Keratinocyte (primary cell): ENCODE measurements at regions not wholly inside any gene's neighbourhood (a gene's known extent, or its start where the extent isn't known, plus 50 kb on each side); places are given as distances from the start of the nearest gene placed in this dataset.

Source experiments
- DNase-seq: peaks from one replicate; pipeline ENCODE4 v3.0.0-alpha.2; 2011; ENCODE audit warnings: low read depth, missing footprints, low spot score
- FAIRE-seq: peaks from 2 replicates; lab custom pipeline; 2011; peaks lifted over from hg19 to GRCh38; lab: Jason Lieb, UNC
- H2AFZ ChIP-seq: 2 replicates; pipeline ENCODE4 v1.6.0; 2012; ENCODE audit warnings: low read length, control low read depth, inconsistent platforms; ENCODE audit not compliant: control insufficient read depth
- H3K27ac ChIP-seq: 2 replicates; pipeline ENCODE4 v1.5.1; 2011; ENCODE audit warnings: low read length; ENCODE audit not compliant: control insufficient read depth, insufficient read depth
- H3K27me3 ChIP-seq: 3 replicates; pipeline ENCODE4 v1.6.0; 2011; ENCODE audit warnings: low read length; ENCODE audit not compliant: control insufficient read depth, insufficient read depth; ENCODE audit errors: extremely low read depth
- H3K36me3 ChIP-seq, 2 experiments: 2 replicates in 1 of 2; 3 replicates in 1 of 2; pipeline ENCODE4 v1.5.1; 2011; ENCODE audit warnings: low read length in 2 of 2, mild to moderate bottlenecking in 1 of 2; ENCODE audit not compliant: control insufficient read depth in 2 of 2, insufficient read depth in 2 of 2; ENCODE audit errors: extremely low read depth in 1 of 2
- H3K4me1 ChIP-seq: 3 replicates; pipeline ENCODE4 v1.5.1; 2011; ENCODE audit warnings: low read length; ENCODE audit not compliant: control insufficient read depth, insufficient read depth; ENCODE audit errors: extremely low read depth
- H3K4me2 ChIP-seq: 3 replicates; pipeline ENCODE4 v1.6.0; 2011; ENCODE audit warnings: low read depth, low read length; ENCODE audit not compliant: control insufficient read depth, insufficient read depth; ENCODE audit errors: extremely low read depth
- H3K4me3 ChIP-seq, 3 experiments: fragments of 200-600 bp in 1 of 3; sonication (generic) in 1 of 3; 2 replicates in 2 of 3; 3 replicates in 1 of 3; pipeline ENCODE4 v1.5.1; 2011 to 2016; ENCODE audit warnings: low read length in 3 of 3, mild to moderate bottlenecking in 3 of 3, control low read depth in 2 of 3, inconsistent platforms in 1 of 3, low read depth in 1 of 3, mixed read lengths in 1 of 3, mixed run types in 1 of 3, moderate library complexity in 1 of 3; ENCODE audit not compliant: control insufficient read depth in 2 of 3, insufficient read depth in 2 of 3; ENCODE audit errors: extremely low read depth in 1 of 3
- H3K79me2 ChIP-seq: 2 replicates; pipeline ENCODE4 v1.6.0; 2012; ENCODE audit warnings: low read length; ENCODE audit not compliant: control insufficient read depth, insufficient read depth
- H3K9ac ChIP-seq: 3 replicates; pipeline ENCODE4 v1.6.0; 2011; ENCODE audit warnings: low read length; ENCODE audit not compliant: control insufficient read depth, insufficient read depth; ENCODE audit errors: extremely low read depth
- H3K9me1 ChIP-seq: 3 replicates; pipeline ENCODE4 v1.6.0; 2011; ENCODE audit warnings: low read length; ENCODE audit not compliant: control insufficient read depth, insufficient read depth; ENCODE audit errors: extremely low read depth
- H3K9me3 ChIP-seq: 2 replicates; pipeline ENCODE4 v1.5.1; 2012; ENCODE audit warnings: low read depth, low read length; ENCODE audit not compliant: control insufficient read depth
- H4K20me1 ChIP-seq: 3 replicates; pipeline ENCODE4 v1.6.0; 2011; ENCODE audit warnings: low read length; ENCODE audit not compliant: control insufficient read depth, insufficient read depth; ENCODE audit errors: extremely low read depth
- EZH2 ChIP-seq: IDR thresholded peaks from one replicate; pipeline ENCODE4 v1.6.1; 2012; ENCODE audit warnings: inconsistent platforms, mild to moderate bottlenecking, low read length, moderate library complexity
- dilution Hi-C: fragments of 300-500 bp; cut with MboI; formaldehyde crosslinking; loops from one replicate; pipeline ENCODE4 v1.7.0; 2020; ENCODE audit warnings: low sequenced_read_pairs; ENCODE audit not compliant: extremely low pct_ligation_motif_present
- TF ChIP-seq, protein P1 (sequence below), 3 experiments: IDR thresholded peaks in 1 of 3; conservative IDR thresholded peaks in 1 of 3; optimal IDR thresholded peaks in 1 of 3; 2 replicates in 2 of 3; 3 replicates in 1 of 3; pipeline versions ENCODE3 to v1.5.1; 2011; ENCODE audit warnings: low read length in 3 of 3, mild to moderate bottlenecking in 3 of 3, moderate library complexity in 2 of 3, control low read depth in 1 of 3, inconsistent platforms in 1 of 3; ENCODE audit not compliant: insufficient read depth in 2 of 3; ENCODE audit errors: extremely low read depth in 1 of 3

DNA sequence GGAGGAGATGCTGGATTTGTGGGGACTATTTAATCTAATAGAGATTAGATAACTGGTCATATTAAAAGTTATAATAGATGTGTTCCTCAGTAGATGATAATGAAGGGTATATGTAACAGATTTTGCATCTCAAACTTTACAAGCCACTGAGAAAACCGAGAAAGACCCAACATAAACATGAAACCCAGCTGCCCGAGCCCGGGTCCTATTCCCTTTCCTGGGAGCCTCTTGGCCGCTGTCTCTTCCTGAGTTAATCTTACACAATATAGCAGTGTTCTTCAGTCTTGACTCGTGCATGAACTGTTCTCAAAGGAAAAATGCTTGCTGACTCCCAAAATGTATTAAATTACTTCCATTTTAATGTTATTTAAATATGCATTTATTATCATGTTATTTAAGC lies 94.5 kb downstream of the COPS8 start:
- FAIRE-seq = no peak
- TF ChIP-seq, protein P1, sequence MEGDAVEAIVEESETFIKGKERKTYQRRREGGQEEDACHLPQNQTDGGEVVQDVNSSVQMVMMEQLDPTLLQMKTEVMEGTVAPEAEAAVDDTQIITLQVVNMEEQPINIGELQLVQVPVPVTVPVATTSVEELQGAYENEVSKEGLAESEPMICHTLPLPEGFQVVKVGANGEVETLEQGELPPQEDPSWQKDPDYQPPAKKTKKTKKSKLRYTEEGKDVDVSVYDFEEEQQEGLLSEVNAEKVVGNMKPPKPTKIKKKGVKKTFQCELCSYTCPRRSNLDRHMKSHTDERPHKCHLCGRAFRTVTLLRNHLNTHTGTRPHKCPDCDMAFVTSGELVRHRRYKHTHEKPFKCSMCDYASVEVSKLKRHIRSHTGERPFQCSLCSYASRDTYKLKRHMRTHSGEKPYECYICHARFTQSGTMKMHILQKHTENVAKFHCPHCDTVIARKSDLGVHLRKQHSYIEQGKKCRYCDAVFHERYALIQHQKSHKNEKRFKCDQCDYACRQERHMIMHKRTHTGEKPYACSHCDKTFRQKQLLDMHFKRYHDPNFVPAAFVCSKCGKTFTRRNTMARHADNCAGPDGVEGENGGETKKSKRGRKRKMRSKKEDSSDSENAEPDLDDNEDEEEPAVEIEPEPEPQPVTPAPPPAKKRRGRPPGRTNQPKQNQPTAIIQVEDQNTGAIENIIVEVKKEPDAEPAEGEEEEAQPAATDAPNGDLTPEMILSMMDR (optimal IDR thresholded peaks at IDR 0.05 in 1 of 3, IDR thresholded peaks at IDR 0.05 in 1 of 3, conservative IDR thresholded peaks at IDR 0.05 in 1 of 3; ENCODE audit: extremely low read depth in 1 of 3, insufficient read depth in 2 of 3, low read length in 3 of 3) = no peak
- no peak for TF ChIP-seq EZH2
- Histone ChIP-seq H3K9me3 (no peaks in the 10 kb centered on the region), H3K4me3 (no peak overlapping the region), H3K79me2 (no peaks in the 10 kb centered on the region), H3K36me3 (no peaks in the 10 kb centered on the region), H3K4me1 (no peaks in the 10 kb centered on the region), H4K20me1 (no peaks in the 10 kb centered on the region), H3K9me1 (no peaks in the 10 kb centered on the region), H2AFZ (no peak overlapping the region), H3K4me2 (no peak overlapping the region), H3K9ac (no peak overlapping the region), H3K27ac (no peak overlapping the region), H3K27me3 (no peaks in the 10 kb centered on the region)
- dilution Hi-C loops = no loop called here
- DNase-seq = no peak

DNA sequence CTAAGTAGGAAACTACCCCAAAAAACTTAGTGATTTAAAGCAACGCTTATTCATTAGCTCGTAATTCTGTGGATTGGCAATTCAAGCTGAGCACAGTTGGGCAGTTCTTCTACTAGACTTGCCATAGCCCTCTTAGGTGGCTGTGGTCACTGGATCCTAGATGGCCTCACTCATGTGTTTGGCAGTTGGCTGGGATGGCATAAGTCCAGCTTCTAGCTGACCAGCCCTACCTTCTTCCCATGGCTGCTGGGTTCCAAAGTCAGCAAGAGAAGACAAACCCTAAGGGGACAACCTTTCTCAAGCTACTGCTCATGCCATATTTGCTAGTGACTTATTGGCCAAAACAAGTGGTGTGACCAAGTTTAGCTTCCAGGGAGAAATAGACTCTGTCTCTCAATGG lies 95.3 kb downstream of the COPS8 start:
- H3K9me3 ChIP-seq = no peaks in the 10 kb centered on the region
- no peaks in the 10 kb centered on the region for H3K4me1 ChIP-seq
- no peak overlapping the region for H2AFZ ChIP-seq
- no peaks in the 10 kb centered on the region for H4K20me1 ChIP-seq
- no peaks in the 10 kb centered on the region for H3K36me3 ChIP-seq
- no peak overlapping the region for H3K4me2 ChIP-seq
- TF ChIP-seq, protein P1 (optimal IDR thresholded peaks at IDR 0.05 in 1 of 3, IDR thresholded peaks at IDR 0.05 in 1 of 3, conservative IDR thresholded peaks at IDR 0.05 in 1 of 3; ENCODE audit: extremely low read depth in 1 of 3, insufficient read depth in 2 of 3, low read length in 3 of 3) = no peak
- no peak for TF ChIP-seq EZH2
- no peak overlapping the region for H3K4me3 ChIP-seq
- H3K79me2 ChIP-seq = no peaks in the 10 kb centered on the region
- H3K9ac ChIP-seq = no peak overlapping the region
- H3K27me3 ChIP-seq = no peaks in the 10 kb centered on the region
- FAIRE-seq (no peak), DNase-seq (no peak)
- H3K27ac ChIP-seq = no peak overlapping the region
- H3K9me1 ChIP-seq = no peaks in the 10 kb centered on the region
- dilution Hi-C loops = no loop called here
